ENCODE measurements at regions not wholly inside any gene's neighbourhood (a gene's known extent, or its start where the extent isn't known, plus 50 kb on each side); places are given as distances from the start of the nearest gene placed in this dataset.

- TF ChIP-seq ZNF384 (IDR thresholded peaks at IDR 0.05; ENCODE audit: borderline replicate concordance, low read depth, low read length) (no peak), MXI1 (IDR thresholded peaks at IDR 0.05; ENCODE audit: low read depth, low read length) (no peak), USF2 (IDR thresholded peaks at IDR 0.05; ENCODE audit: borderline replicate concordance, low read depth, low read length) (no peak), GABPA (IDR thresholded peaks at IDR 0.05; ENCODE audit: low read depth) (no peak), ZNF24 (IDR thresholded peaks at IDR 0.05) (no peak), TCF7 (IDR thresholded peaks at IDR 0.05; ENCODE audit: borderline replicate concordance) (no peak), MEF2A (IDR thresholded peaks at IDR 0.05; ENCODE audit: insufficient read depth, low read depth, low read length) (no peak), HSF1 (IDR thresholded peaks at IDR 0.05; ENCODE audit: low read depth, low read length) (no peak), NKRF (conservative IDR thresholded peaks at IDR 0.05) (no peak)
Measured at GRCh38 chr3:110099711-110100110, 762.4 kb upstream of the DPPA4 start (continued).

GRCh38 chr3:110101361-110101760, 764.0 kb upstream of the DPPA4 start:
- no peak for DNase-seq (ENCODE audit: low read depth, low spot score)
- Histone ChIP-seq H4K20me1 (ENCODE audit: control insufficient read depth, insufficient read depth) (no peaks in the 10 kb centered on the region), H3K4me3 (no peak overlapping the region), H3K4me2 (ENCODE audit: control insufficient read depth, insufficient read depth) (no peak overlapping the region), H3K27ac (ENCODE audit: control insufficient read depth, insufficient read depth) (no peak overlapping the region), H3K27me3 (replicated peaks in 1 of 2; ENCODE audit: control insufficient read depth in 2 of 2, insufficient read depth in 2 of 2, low read length in 1 of 2) (no peaks in the 10 kb centered on the region), H3K4me1 (ENCODE audit: control insufficient read depth, insufficient read depth, low read length) (no peaks in the 10 kb centered on the region), H3K36me3 (ENCODE audit: control insufficient read depth in 2 of 2, insufficient read depth in 2 of 2, low read length in 1 of 2) (no peaks in the 10 kb centered on the region), H3K9me3 (replicated peaks; ENCODE audit: control insufficient read depth, insufficient read depth, low read length) (no peaks in the 10 kb centered on the region), H3K79me2 (ENCODE audit: control insufficient read depth, insufficient read depth, low read length) (no peaks in the 10 kb centered on the region), H3K9ac (ENCODE audit: control insufficient read depth, insufficient read depth, low read length) (no peak overlapping the region), H2AFZ (ENCODE audit: control insufficient read depth, low read depth, low read length) (no peak overlapping the region)
- ChIA-PET CTCF (no interaction called here), POLR2A (interaction anchor here (0.5 kb wide), 1 partner anchor 930 kb away, joined by 4 read pairs; no protein-coding TSS in a partner anchor), RAD21 (ENCODE audit: unreplicated experiment) (no interaction called here), SMC1A (ENCODE audit: uncharacterized antibody, unreplicated experiment) (no interaction called here)
- intact Hi-C loops (cut with micrococcal nuclease; ENCODE audit: unreplicated experiment) (no loop called here), in situ Hi-C loops (cut with MboI) (no loop called here)
- no peak for TF ChIP-seq WRNIP1 (IDR thresholded peaks at IDR 0.05; ENCODE audit: borderline replicate concordance, low read depth, low read length)
- no peak for TF ChIP-seq MEF2A (IDR thresholded peaks at IDR 0.05; ENCODE audit: insufficient read depth, low read depth, low read length)
- TF ChIP-seq ZNF207 (IDR thresholded peaks at IDR 0.05; ENCODE audit: borderline replicate concordance): no peak
- no peak for TF ChIP-seq CEBPB (IDR thresholded peaks at IDR 0.05; ENCODE audit: borderline replicate concordance in 1 of 2, low read depth in 2 of 2, low read length in 2 of 2)
- no peak for ATAC-seq
- no TSS peak for BruUV-seq (replicated peaks)
- FAIRE-seq: no peak

Measured in GM12878 (cell line).